ENCODE measurements at regions not wholly inside any gene's neighbourhood (a gene's known extent, or its start where the extent isn't known, plus 50 kb on each side); places are given as distances from the start of the nearest gene placed in this dataset.

GRCh38 chr12:46963191-46963590, 116.2 kb upstream of the PCED1B start:
- no peak for DNase-seq
- H3K27ac ChIP-seq: peak overlapping the region in 2 of 4 donors; percentile 26 to 69
- intact Hi-C loops (cut with DNase I): no loop called here

GRCh38 chr12:46963977-46964971, 115.1 kb upstream of the PCED1B start:
- intact Hi-C loops (cut with DNase I): no loop called here
- WGBS, 2 donors: 19 to 27% methylated on average over 14 of the region's 14 CpGs
- H3K36me3 ChIP-seq (replicated peaks in 1 of 2; ENCODE audit: insufficient read depth in 1 of 2, low read depth in 2 of 2): no peaks in the 10 kb centered on the region
- no peaks in the 10 kb centered on the region for H3K9me3 ChIP-seq
- no peaks in the 10 kb centered on the region for H3K27me3 ChIP-seq
- ATAC-seq (peak; percentile 76), DNase-seq (peak in 3 of 4 donors; percentile 21 to 33 (median 22))
- H3K4me3 ChIP-seq: no peak overlapping the region
- TF ChIP-seq CTCF (IDR thresholded peaks at IDR 0.05): no peak
- no peak for TF ChIP-seq POLR2A (IDR thresholded peaks at IDR 0.05)
- peaks cover 17% of the 10 kb centered on the region for H3K4me1 ChIP-seq
- H3K27ac ChIP-seq: peak overlapping the region in 3 of 4 donors; percentile 7 to 69 (median 26)

More at GRCh38 chr12:46963191-46963590, 116.2 kb upstream of the PCED1B start:
- no peaks in the 10 kb centered on the region for H3K9me3 ChIP-seq
- peaks cover 17% of the 10 kb centered on the region for H3K4me1 ChIP-seq
- WGBS, 2 donors: 93 to 96% methylated on average over 1 of the region's 1 CpG
- no peaks in the 10 kb centered on the region for H3K36me3 ChIP-seq (replicated peaks in 1 of 2; ENCODE audit: insufficient read depth in 1 of 2, low read depth in 2 of 2)
- ATAC-seq: no peak
- no peak overlapping the region for H3K4me3 ChIP-seq
- no peak for TF ChIP-seq POLR2A (IDR thresholded peaks at IDR 0.05)
- no peak for TF ChIP-seq CTCF (IDR thresholded peaks at IDR 0.05)
- no peaks in the 10 kb centered on the region for H3K27me3 ChIP-seq

- TF ChIP-seq CTCF (IDR thresholded peaks at IDR 0.05) (no peak), POLR2A (IDR thresholded peaks at IDR 0.05) (no peak)
- DNase-seq: no peak
- intact Hi-C loops (cut with DNase I): no loop called here
- no peak for ATAC-seq
- Histone ChIP-seq H3K4me3 (no peak overlapping the region), H3K36me3 (replicated peaks in 1 of 2; ENCODE audit: insufficient read depth in 1 of 2, low read depth in 2 of 2) (no peaks in the 10 kb centered on the region), H3K27ac (peak overlapping the region in 2 of 4 donors; percentile 26 to 69), H3K9me3 (no peaks in the 10 kb centered on the region), H3K4me1 (peaks cover 17% of the 10 kb centered on the region), H3K27me3 (no peaks in the 10 kb centered on the region)
- WGBS, 2 donors: 75 to 82% methylated on average over 2 of the region's 2 CpGs
These were observed 114.3 kb upstream of the PCED1B start for GRCh38 chr12:46965137-46965536.

GRCh38 chr12:46965880-46966279, 113.5 kb upstream of the PCED1B start:
- no peak overlapping the region for H3K4me3 ChIP-seq
- no peaks in the 10 kb centered on the region for H3K27me3 ChIP-seq
- H3K9me3 ChIP-seq: no peaks in the 10 kb centered on the region
- 84 to 94% methylated on average over 4 of the region's 4 CpGs for WGBS, 2 donors
- no peak for TF ChIP-seq CTCF (IDR thresholded peaks at IDR 0.05)
- no peak for TF ChIP-seq POLR2A (IDR thresholded peaks at IDR 0.05)
- DNase-seq: no peak
- intact Hi-C loops (cut with DNase I): no loop called here
- peaks cover 17% of the 10 kb centered on the region for H3K4me1 ChIP-seq
- no peaks in the 10 kb centered on the region for H3K36me3 ChIP-seq (replicated peaks in 1 of 2; ENCODE audit: insufficient read depth in 1 of 2, low read depth in 2 of 2)
- ATAC-seq: no peak
- peak overlapping the region in 1 of 4 donors; percentile 69 for H3K27ac ChIP-seq
